IPS-18c (cell line): ENCODE measurements at regions not wholly inside any gene's neighbourhood (a gene's known extent, or its start where the extent isn't known, plus 50 kb on each side); places are given as distances from the start of the nearest gene placed in this dataset.

Source experiments
- H3K4me3 ChIP-seq: 2 replicates; pipeline ENCODE4 v1.7.0; 2013; ENCODE audit warnings: low read depth, mild to moderate bottlenecking, low read length, moderate library complexity; ENCODE audit not compliant: insufficient read depth
- H3K9me3 ChIP-seq: one replicate; pipeline ENCODE4 v1.6.1; 2013; ENCODE audit warnings: mild to moderate bottlenecking, low read length, moderate library complexity; ENCODE audit not compliant: control insufficient read depth, insufficient read depth

DNA sequence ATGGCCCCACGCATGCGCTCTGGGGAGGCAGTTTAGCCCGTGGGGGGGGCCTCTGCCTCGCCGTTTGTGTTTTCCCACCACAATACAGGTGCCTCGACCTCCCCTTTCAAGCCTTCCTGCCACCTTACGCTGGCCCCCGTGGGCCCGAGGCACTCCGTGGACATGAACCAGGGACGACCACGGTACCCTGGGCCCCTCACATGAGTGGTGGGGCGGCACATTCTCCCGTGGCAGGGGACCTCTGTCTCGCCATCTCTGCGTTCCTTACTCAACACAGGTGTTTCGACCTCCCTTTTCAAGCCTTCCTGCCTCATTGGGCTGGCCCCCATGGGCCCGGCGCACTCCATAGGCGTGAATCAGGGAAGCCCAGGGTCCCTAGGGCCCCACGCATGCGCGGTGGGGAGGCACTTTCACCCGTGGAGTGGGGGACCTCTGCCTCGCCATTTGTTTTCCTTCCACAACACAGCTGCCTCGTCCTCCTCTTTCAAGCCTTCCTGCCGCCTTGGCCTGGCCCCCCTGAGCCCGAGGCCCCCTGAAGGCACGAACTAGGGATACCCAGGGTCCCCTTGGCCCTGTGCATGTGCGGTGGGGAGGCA is 339.5 kb downstream of the ALG10 start:
- Histone ChIP-seq H3K4me3 (peak overlapping the region; percentile 15), H3K9me3 (peaks cover 34% of the 10 kb centered on the region)

DNA sequence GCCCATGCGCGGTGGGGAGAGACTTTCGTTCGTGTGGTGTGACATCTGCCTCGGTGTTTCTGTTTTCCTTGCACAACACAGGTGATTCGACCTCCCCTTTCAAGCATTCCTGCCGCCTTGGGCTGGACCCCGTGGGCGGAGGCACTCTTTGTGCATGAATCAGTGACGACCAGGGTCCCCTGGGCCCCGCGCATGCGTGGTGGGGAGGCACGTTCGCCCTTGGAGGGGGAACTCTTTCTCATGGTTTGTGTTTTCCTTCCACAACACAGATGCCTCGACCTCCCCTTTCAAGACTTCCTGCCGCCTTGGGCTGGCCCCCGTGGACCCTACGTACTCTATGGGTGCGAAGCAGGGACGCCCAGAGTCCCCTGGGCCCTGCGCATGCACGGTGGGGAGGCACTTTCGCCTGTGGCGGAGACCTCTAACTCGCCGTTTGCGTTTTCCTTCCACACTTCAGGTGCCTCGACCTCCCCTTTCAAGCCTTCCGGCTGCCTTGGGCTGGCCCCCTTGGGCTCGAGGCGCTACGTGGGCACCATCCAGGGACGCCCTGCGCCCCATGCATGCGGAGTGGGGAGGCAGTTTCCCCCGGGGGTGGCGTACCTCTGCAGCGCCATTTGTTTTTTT is 340.9 kb downstream of the ALG10 start:
- Histone ChIP-seq H3K9me3 (peaks cover 34% of the 10 kb centered on the region), H3K4me3 (no peak overlapping the region)

DNA sequence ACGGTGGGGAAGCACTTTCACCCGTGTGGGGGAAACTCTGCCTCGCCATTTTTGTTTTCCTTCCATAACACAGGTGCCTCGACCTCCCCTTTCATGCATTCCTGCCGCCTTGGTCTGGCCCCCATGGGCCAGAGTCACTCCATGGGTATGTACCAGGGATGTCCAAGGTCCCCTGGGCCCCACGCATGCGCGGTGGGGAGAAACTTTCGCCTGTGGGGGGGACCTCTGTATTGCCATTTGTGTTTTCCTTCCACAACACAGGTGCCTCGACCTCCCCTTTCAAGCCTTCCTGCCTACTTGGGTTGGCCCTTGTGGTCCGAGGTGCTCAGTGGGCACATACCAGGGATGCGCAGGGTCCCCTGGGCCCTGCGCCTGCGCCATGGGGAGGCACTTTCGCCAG is 345.8 kb downstream of the ALG10 start:
- Histone ChIP-seq H3K9me3 (peaks cover 39% of the 10 kb centered on the region), H3K4me3 (no peak overlapping the region)

DNA sequence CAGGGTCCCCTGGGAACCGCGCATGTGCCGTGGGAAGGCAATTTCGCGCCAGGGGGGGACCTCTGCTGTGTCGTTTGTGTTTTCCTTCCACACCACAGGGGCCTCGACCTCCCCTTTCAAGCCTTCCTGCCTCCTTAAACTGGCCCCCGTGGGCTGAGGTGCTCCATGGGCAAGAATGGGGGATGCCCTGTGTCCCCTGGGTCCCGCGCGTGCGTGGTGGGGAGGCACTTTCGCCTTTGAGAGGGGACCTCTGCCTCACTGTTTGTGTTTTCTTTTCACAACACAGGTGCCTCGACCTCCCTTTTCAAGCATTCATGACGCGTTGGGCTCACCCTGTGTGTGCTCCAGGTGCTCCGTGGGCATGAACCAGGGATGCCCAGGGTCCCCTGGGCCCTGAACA is 348.8 kb downstream of the ALG10 start:
- Histone ChIP-seq H3K9me3 (peaks cover 41% of the 10 kb centered on the region), H3K4me3 (no peak overlapping the region)

DNA sequence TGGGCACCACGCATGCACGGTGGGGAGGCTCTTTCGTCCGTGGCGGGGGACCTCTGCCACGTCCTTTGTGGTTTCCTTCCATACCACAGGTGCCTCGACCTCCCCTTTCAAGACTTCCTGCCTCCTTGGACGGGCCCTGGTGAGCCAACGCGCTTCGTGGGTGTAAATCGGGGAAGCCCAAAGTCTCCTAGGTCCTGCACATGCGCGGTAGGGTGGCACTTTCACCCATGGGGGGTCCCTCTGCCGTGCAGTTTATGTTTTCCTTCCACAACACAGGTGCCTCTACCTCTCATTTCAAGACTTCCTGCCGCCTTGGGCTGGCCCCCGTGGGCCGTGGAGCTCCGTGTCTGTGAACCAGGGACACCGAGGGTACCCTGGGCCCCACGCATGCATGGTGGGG is 349.7 kb downstream of the ALG10 start:
- no peak overlapping the region for H3K4me3 ChIP-seq
- H3K9me3 ChIP-seq = peaks cover 40% of the 10 kb centered on the region

DNA sequence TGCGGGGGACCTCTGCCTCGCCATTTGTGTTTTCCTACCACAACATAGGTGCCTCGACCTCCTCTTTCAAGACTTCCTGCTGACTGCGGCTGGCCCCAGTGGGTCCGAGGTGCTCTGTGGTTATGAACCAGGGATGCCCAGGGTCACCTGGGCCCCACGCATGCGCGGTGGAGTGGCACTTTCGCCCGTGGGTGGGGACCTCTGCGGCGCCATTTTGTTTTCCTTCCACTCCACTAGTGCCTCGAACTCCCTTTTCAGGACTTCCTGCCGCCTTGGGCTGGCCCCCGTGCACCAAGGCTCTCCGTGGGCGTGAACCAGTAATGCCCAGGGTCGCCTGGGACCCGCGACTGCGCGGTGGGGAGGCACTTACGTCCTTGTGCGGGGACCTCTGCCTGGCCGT is 351.6 kb downstream of the ALG10 start:
- Histone ChIP-seq H3K9me3 (peaks cover 41% of the 10 kb centered on the region), H3K4me3 (no peak overlapping the region)

DNA sequence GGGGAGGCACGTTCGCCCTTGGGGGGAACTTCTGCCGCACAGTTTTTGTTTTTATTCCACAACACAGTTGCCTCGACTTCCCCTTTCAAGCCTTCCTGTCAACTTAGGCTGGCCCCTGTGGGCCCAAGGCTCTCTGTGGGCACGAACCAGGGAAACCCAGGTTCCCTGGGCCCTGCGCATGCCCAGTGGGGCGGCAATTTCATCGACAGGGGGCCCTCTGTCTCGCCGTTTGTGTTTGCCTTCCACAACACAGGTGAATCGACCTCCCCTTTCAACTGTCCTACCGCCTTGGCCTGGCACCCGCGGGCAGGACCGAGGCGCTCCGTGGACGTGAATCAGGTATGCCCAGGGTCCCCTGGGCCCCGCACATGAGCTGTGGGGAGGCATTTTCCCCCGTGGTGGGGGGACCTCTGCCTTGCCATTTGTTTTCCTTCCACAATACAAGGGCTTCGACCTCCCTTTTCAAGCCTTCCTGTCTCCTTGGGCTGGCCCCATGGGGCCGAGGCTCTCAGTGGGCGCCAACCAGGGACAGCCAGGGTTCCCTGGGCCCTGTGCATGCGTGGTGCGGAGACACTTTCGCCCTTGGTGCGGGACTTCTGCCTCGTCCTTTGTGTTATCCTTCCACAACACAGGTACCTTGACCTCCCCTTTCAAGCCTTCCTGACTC is 354.0 kb downstream of the ALG10 start:
- peaks cover 46% of the 10 kb centered on the region for H3K9me3 ChIP-seq
- H3K4me3 ChIP-seq = no peak overlapping the region

DNA sequence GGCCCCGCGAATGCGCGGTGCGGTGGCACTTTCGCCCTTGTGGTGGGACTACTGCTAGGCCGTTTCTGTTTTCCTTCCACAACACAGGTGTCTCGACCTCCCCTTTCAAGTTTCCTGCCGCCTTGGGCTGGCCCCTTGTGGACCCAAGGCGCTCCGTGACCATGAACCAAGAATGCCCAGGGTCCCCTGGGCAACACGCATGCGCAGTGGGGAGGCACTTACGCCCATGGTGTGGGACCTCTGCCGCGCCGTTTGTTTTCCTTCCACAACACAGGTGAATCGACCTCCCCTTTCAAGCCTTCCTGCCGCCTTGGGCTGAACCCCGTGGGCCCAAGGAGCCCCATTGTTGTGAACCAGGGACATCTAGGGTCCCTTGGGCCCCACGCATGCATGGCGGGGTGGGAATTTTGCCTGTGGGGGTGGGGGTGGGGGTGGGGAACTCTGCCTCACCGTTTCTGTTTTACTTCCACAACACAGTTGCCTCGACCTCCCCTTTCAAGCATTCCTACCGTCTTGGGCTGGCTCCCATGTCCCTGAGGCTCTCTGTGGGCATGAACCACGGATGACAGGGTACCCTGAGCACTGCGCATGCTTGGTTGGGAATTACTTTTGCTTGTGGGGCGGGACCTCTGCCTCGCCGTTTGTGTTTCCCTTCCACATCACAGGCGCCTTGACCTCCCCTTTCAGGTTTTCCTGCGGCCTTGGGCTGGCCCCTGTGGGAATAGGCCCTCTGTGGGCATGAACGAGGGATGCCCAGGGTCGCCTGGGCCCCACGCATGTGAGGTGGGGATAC is 355.1 kb downstream of the ALG10 start:
- H3K4me3 ChIP-seq = no peak overlapping the region
- H3K9me3 ChIP-seq = peaks cover 46% of the 10 kb centered on the region

DNA sequence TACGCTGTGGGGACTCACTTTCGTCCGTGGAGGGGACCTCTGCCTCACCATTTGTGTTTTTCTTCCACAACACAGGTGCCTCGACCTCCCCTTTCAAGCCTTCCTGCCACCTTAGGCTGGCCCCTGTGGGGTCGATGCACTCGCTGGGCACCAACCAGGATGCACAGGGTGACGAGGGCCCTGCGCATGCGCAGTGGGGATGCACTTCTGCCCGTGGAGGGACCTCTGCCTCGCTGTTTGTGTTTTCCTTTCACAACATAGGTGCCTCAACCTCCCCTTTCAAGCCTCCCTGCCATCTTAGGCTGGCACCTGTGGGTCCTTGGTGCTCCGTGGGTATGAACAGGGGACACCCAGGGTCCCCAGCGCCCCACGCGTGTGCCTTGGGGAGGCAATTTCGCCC is 356.8 kb downstream of the ALG10 start:
- Histone ChIP-seq H3K9me3 (peaks cover 41% of the 10 kb centered on the region), H3K4me3 (no peak overlapping the region)

DNA sequence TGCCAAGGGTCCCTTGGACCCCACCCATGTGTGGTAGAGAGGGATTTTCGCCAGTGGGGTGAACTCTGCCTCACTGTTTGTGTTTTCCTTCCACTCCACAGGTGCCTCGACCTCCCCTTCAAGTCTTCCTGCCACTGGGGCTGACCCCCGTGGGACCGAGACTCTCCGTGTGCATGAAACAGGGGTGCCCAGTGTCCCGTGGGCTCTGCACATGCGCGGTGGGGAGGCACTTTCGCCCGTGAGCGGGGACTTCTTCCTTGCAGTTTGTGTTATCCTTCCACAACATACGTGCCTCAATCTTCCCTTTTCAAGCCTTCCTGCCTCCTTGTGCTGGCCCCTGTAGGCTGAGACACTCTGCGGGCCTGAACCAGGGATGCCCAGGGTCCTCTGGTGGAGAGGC is 362.4 kb downstream of the ALG10 start:
- H3K9me3 ChIP-seq = peaks cover 48% of the 10 kb centered on the region
- no peak overlapping the region for H3K4me3 ChIP-seq

DNA sequence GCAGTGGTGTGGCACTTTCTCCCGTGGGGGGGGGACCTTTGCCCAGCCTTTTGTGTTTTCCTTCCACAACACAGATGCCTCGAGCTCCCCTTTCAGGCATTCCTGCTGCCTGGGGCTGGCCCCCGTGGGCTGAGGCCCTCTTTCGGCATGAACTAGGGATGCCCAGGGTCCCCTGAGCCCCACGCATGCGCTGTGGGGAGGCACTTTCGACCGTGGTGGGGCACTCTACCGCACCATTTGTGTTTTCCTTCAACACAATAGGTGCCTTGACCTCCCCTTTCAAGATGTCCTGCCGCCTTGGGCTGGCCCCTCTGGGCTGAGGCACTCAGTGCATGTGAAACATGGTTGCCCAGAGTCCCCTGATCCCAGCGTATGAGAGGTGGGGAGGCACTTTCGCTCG is 363.7 kb downstream of the ALG10 start:
- peaks cover 56% of the 10 kb centered on the region for H3K9me3 ChIP-seq

DNA sequence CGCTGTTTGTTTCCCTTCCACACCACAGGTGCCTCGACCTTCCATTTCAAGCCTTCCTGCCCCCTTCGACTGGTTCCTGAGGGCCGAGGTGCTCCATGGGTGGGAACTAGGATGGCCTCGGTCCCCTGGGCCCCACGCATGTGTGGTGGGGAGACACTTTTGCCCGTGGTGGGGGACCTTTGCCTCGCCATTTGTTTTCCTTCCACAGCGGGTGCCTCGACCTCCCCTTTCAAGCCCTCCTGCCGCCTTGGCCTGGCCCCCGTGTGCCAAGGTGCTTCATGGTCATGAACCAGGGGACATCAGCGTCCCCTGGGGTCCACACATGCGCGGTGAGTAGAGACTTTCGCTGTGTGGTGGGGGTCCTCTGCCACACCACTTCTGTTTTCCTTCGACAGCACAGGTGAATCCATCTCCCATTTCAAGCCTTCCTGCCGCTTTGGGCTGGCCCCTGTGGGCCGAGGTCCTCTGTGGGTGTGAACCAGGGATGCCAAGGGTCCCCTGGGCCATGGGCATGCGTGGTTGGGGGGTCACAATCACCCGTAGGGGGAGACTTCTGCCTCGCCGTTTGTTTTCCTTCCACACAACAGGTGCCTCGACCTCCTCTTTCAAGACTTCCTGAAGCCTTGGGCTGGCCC is 364.4 kb downstream of the ALG10 start:
- peak overlapping the region; percentile 20; the same call in 1 of the 2 replicates for H3K4me3 ChIP-seq
- H3K9me3 ChIP-seq = peaks cover 53% of the 10 kb centered on the region

More for the DNA sequence above, 363.7 kb downstream of the ALG10 start:
- H3K4me3 ChIP-seq = no peak overlapping the region

DNA sequence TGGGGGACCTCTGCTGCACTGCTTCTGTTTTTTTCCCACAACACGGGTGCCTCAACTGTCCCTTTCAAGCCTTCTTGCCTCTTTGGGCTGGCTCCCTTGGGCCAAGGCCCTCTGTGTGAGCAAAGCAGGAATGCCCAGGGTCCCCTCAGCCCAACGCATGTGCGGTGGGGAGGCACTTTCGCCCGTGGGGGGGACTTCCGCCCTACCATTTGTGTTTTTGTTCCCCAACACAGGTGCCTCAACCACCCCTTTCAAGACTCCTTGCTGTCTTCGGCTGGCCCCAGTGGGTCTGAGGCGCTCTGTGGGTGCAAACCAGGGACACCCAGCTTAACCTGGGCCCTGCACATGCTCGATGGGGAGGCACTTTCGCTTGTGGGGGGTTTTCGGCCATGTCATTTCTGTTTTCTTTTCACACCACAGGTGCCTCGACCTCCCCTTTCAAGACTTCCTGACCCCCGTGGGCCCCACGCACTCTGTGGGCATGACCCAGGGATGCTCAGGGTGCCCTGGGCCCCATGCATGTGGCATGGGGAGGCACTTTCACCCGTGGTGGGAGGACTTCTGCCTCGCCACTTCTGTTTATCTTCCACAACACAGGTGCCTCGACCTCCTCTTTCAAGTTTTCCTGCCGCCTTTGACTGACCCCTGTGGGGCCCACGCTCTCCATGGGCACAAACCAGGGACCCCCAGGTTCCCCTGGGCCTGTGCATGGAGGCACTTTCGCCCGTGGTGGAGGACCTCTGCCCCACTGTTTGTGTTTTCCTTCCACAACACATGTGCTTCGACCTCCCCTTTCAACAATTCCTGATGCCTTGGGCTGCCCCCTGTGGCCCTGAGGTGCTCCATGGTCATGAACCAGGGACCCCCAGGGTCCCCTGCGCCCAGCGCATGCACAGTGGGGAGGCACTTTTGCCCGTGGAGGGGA is 365.7 kb downstream of the ALG10 start:
- H3K9me3 ChIP-seq = peaks cover 57% of the 10 kb centered on the region
- no peak overlapping the region for H3K4me3 ChIP-seq

DNA sequence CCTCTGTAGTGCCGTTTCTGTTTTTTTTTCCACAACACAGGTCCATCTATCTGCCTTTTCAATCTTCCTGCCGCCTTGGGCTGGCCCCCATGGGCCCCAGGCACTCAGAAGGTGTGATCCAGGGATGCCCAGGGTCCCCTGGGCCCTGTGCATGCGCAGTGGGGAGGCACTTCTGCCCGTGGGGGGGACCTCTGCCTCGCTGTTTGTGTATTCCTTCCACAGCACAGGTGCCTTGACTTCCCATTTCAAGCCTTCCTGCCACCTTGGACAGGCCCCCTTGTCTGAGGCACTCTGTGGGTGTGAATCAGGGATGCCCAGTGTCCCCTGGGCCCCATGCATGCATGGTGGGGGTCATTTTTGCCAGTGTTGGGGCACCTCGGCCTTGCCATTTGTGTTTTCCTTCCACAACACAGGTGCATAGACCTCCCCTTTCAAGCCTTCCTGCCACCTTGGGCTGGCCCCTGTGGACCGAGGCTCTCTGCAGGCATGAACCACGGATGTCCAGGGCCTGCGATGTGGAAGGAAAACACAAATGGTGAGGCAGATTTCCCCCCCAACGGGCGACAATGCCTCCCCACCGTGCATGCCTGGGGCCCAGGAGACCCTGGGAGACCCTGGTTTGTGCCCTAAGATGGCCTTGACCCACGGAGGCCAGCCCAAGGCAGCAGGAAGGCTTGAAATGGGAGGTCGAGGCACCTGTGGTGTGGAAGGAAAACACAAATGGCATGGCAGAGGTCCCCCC is 366.5 kb downstream of the ALG10 start:
- H3K4me3 ChIP-seq = peak overlapping the region; percentile 9; the same call in 1 of the 2 replicates
- H3K9me3 ChIP-seq = peaks cover 57% of the 10 kb centered on the region

DNA sequence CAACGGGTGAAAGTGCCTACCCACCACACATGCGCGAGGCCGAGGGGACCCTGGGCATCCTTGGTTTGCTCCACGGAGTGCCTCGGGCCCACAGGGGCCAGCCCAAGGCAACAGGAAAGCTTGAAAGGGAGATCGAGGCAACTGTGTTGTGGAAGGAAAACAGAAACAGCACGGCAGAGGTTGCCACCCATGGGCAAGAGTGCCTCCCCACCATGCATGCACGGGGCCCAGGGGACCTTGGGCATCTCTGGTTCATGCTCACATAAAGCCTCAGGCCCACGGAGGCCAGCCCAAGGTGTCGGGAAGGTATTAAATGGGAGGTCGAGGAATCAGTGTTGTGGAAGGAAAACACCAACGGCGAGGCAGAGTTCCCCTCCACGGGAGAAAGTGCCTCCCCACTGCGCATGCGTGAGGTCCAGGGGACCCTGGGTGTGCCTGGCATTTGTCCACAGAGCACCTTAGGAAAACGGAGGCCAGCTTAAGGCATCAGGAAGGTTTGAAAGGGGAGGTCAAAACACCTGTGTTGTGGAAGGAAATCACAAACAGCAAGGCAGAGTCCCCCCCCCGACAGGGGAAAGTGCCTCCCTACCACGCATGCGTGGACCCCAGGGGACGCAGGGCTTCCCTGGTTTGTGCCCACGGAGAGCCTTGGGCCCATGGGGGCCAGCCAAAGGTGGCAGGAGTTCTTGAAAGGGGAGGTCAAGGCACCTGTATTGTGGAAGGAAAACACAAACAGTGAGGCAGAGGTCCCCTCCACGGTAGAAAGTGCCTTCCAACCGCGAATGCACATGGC is 367.3 kb downstream of the ALG10 start:
- peaks cover 60% of the 10 kb centered on the region for H3K9me3 ChIP-seq
- no peak overlapping the region for H3K4me3 ChIP-seq
